Naive thymus-derived CD4-positive, alpha-beta T cell (primary cell): ENCODE measurements at regions not wholly inside any gene's neighbourhood (a gene's known extent, or its start where the extent isn't known, plus 50 kb on each side); places are given as distances from the start of the nearest gene placed in this dataset.

Source experiments
- ATAC-seq: fragments of 150-1000 bp; cut with Tn5 transposase; 2 replicates; pipeline ENCODE4 v1.10.0; 2021; ENCODE audit warnings: mild to moderate bottlenecking, moderate library complexity
- CTCF ChIA-PET: fragments of 350-600 bp; sonication (Branson Sonifier 250); formaldehyde crosslinking; loops from one replicate; lab custom pipeline; 2021; ENCODE audit warnings: antibody characterized with exemption; lab: Charles Lee
- POLR2A ChIA-PET: fragments of 350-600 bp; sonication (Branson Sonifier 250); formaldehyde crosslinking; loops from one replicate; lab custom pipeline; 2021; ENCODE audit warnings: antibody characterized with exemption, inconsistent platforms; lab: Charles Lee
- DNase-seq, 9 donors: peaks; one replicate each; pipeline versions ENCODE4 v3.0.0 to v3.0.0-alpha.2; 2020 to 2022; ENCODE audit warnings: mixed read lengths in 1 of 9
- H3K27ac ChIP-seq: one replicate; pipeline ENCODE4 v1.7.0; 2013; ENCODE audit warnings: mild to moderate bottlenecking, low read depth, low read length, moderate library complexity
- H3K27me3 ChIP-seq, 2 donors: one replicate each; pipeline ENCODE4 v1.7.0; 2013; ENCODE audit warnings: low read length in 2 of 2, mild to moderate bottlenecking in 2 of 2, moderate library complexity in 2 of 2; ENCODE audit not compliant: control insufficient read depth in 2 of 2, insufficient read depth in 2 of 2
- H3K36me3 ChIP-seq, 3 experiments: 1 replicate in 2 of 3; 2 replicates in 1 of 3; pipeline ENCODE4 v1.7.0; 2013; ENCODE audit warnings: low read length in 3 of 3, mild to moderate bottlenecking in 3 of 3, moderate library complexity in 1 of 3; ENCODE audit not compliant: insufficient read depth in 3 of 3, control insufficient read depth in 2 of 3
- H3K4me1 ChIP-seq, 2 donors: one replicate each; pipeline ENCODE4 v1.7.0; 2013; ENCODE audit warnings: low read length in 2 of 2, mild to moderate bottlenecking in 2 of 2, moderate library complexity in 1 of 2; ENCODE audit not compliant: control insufficient read depth in 2 of 2, insufficient read depth in 2 of 2
- H3K4me3 ChIP-seq: 2 replicates; pipeline ENCODE4 v1.7.0; 2013; ENCODE audit warnings: mild to moderate bottlenecking, low read length
- H3K9me3 ChIP-seq, 3 experiments: 1 replicate in 2 of 3; 2 replicates in 1 of 3; pipeline ENCODE4 v1.7.0; 2013; ENCODE audit warnings: low read length in 3 of 3; ENCODE audit not compliant: control insufficient read depth in 2 of 3
- H3K27ac Mint-ChIP-seq, 9 donors: one replicate each; pipeline ENCODE4 v1.8.0; 2020 to 2022; ENCODE audit warnings: mixed read lengths in 9 of 9, mild to moderate bottlenecking in 8 of 9, moderate library complexity in 5 of 9, inconsistent platforms in 2 of 9
- H3K27me3 Mint-ChIP-seq, 5 donors: one replicate each; pipeline ENCODE4 v1.8.0; 2021 to 2022; ENCODE audit warnings: mixed read lengths in 5 of 5, mild to moderate bottlenecking in 1 of 5
- H3K36me3 Mint-ChIP-seq, 5 donors: one replicate each; pipeline ENCODE4 v1.8.0; 2020 to 2022; ENCODE audit warnings: mixed read lengths in 5 of 5, mild to moderate bottlenecking in 3 of 5, inconsistent platforms in 1 of 5
- H3K4me1 Mint-ChIP-seq, 7 donors: one replicate each; pipeline ENCODE4 v1.8.0; 2020 to 2022; ENCODE audit warnings: mixed read lengths in 7 of 7, mild to moderate bottlenecking in 3 of 7, inconsistent platforms in 1 of 7
- H3K4me3 Mint-ChIP-seq, 10 donors: one replicate each; pipeline ENCODE4 v1.8.0; 2020 to 2022; ENCODE audit warnings: mild to moderate bottlenecking in 10 of 10, mixed read lengths in 10 of 10, moderate library complexity in 6 of 10, inconsistent platforms in 2 of 10
- H3K9me3 Mint-ChIP-seq, 11 donors: one replicate each; pipeline ENCODE4 v1.8.0; 2020 to 2022; ENCODE audit warnings: mixed read lengths in 11 of 11, mild to moderate bottlenecking in 4 of 11, inconsistent platforms in 1 of 11, moderate library complexity in 1 of 11
- intact Hi-C, 2 donors: fragments of 100-400 bp; cut with micrococcal nuclease; formaldehyde crosslinking; loops; one replicate each; pipeline ENCODE4 v1.15.1; 2023

DNA sequence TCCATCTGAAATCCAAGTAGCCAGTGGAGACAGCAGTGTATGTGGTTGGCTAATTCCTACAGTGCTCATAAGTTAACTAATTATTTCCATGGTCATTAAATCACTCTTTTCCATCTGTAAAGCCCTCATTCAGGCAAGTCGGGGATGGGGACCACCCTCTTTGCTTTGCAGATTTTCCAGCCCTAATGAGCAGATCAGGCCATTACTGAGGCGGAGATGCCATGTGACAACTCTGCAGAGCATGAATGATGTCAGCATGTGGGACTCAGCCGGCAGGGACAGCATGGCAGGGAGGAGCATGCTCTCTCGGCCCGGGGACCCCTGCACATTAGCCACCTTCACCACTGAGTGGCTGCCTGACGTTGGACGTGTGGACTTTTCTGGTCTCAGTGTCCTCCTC is 623.3 kb upstream of the CDH4 start:
- Histone ChIP-seq H3K27me3 (no peaks in the 10 kb centered on the region), H3K9me3 (no peaks in the 10 kb centered on the region), H3K27ac (no peak overlapping the region), H3K36me3 (no peaks in the 10 kb centered on the region), H3K4me3 (no peak overlapping the region), H3K4me1 (no peaks in the 10 kb centered on the region)
- POLR2A ChIA-PET: no interaction called here
- H3K4me3 Mint-ChIP-seq: no peak overlapping the region
- no peak overlapping the region for H3K27ac Mint-ChIP-seq
- no peaks in the 10 kb centered on the region for H3K9me3 Mint-ChIP-seq
- ATAC-seq: no peak
- no peak for DNase-seq
- H3K36me3 Mint-ChIP-seq: no peaks in the 10 kb centered on the region
- CTCF ChIA-PET: no interaction called here
- peaks cover 0 to 13% (median 2%) of the 10 kb centered on the region in 5 donors for H3K27me3 Mint-ChIP-seq
- H3K4me1 Mint-ChIP-seq: peaks cover 0 to 1% (median 0%) of the 10 kb centered on the region in 7 donors
- intact Hi-C loops: no loop called here

- Mint-ChIP-seq H3K4me1 (peaks cover 0 to 1% (median 0%) of the 10 kb centered on the region in 7 donors), H3K4me3 (no peak overlapping the region), H3K9me3 (no peaks in the 10 kb centered on the region), H3K36me3 (no peaks in the 10 kb centered on the region), H3K27ac (no peak overlapping the region), H3K27me3 (peaks cover 0 to 13% (median 3%) of the 10 kb centered on the region in 5 donors)
- POLR2A ChIA-PET: no interaction called here
- intact Hi-C loops: no loop called here
- H3K9me3 ChIP-seq: no peaks in the 10 kb centered on the region
- no peaks in the 10 kb centered on the region for H3K27me3 ChIP-seq
- H3K36me3 ChIP-seq: no peaks in the 10 kb centered on the region
- H3K4me1 ChIP-seq: no peaks in the 10 kb centered on the region
- H3K27ac ChIP-seq: no peak overlapping the region
- DNase-seq (no peak), ATAC-seq (no peak)
- CTCF ChIA-PET: no interaction called here
- no peak overlapping the region for H3K4me3 ChIP-seq
These were observed 622.9 kb upstream of the CDH4 start for GRCh38 chr20:60629206-60629605.

DNA sequence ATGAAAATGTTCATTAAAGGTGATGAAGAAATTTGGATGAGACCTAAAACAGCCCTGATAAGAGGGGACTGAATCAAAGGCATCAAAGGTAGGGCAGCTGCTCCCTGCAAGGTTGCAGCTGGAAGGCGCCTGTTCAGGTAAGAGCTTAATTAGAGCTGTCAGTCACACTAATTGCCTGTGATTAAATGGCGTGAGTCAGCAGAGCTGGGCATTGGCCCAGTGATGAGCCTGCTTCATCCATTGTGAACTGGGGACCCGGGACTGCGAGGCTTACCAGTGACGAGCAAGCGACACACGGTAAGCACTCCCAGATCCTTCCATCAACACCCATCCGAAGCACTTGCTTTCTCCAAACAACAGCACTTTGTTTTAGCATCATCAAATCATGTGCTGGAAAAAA is 621.5 kb upstream of the CDH4 start:
- no peak overlapping the region for H3K4me3 Mint-ChIP-seq

DNA sequence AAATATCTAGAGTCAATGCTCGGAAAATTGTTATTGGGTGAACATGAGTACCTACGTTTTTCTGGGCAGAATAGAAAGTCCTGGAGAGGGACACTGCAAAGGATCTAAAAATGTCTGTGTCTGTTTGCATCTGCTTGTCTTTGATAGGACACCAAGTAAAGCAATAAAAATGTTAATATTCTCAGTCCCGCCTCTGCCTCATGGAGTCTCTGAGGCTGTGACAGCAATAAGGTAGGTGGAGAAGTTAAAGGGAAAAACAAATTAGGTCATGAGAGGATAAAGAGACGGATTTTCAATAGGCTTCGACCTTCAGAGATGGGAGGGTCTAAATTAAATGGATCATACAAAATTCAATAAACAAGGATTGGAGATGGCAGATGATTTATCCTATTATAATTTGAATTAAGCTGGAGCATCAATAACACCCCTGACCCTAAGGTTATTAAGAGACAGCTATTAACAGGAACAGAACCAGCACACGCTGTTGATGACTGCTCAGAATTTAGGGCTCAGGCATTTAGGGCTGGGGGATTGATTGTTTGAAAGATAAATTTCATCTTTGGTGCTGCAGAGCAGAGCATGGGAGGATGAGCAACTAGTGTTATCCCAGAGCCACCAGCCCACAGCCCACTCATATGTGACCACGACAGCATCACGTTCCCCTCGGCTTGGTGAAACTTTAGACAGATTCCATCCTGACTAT is 620.3 kb upstream of the CDH4 start:
- no peaks in the 10 kb centered on the region for H3K27me3 ChIP-seq
- H3K4me1 Mint-ChIP-seq: peaks cover 0 to 1% (median 0%) of the 10 kb centered on the region in 7 donors
- no peaks in the 10 kb centered on the region for H3K4me1 ChIP-seq
- ChIA-PET POLR2A (no interaction called here), CTCF (no interaction called here)
- peaks cover 0 to 20% (median 6%) of the 10 kb centered on the region in 5 donors for H3K27me3 Mint-ChIP-seq
- no peaks in the 10 kb centered on the region for H3K9me3 Mint-ChIP-seq
- DNase-seq (no peak), ATAC-seq (no peak)
- no peaks in the 10 kb centered on the region for H3K36me3 Mint-ChIP-seq
- no peak overlapping the region for H3K4me3 ChIP-seq
- peak overlapping the region in 1 of 9 donors; percentile 20 for H3K27ac Mint-ChIP-seq
- intact Hi-C loops: no loop called here
- no peaks in the 10 kb centered on the region for H3K36me3 ChIP-seq
- H3K27ac ChIP-seq: no peak overlapping the region
- no peaks in the 10 kb centered on the region for H3K9me3 ChIP-seq
- H3K4me3 Mint-ChIP-seq: no peak overlapping the region

More for the DNA sequence above, 621.5 kb upstream of the CDH4 start:
- CTCF ChIA-PET: no interaction called here
- Histone ChIP-seq H3K36me3 (no peaks in the 10 kb centered on the region), H3K27me3 (no peaks in the 10 kb centered on the region), H3K9me3 (no peaks in the 10 kb centered on the region), H3K27ac (no peak overlapping the region), H3K4me1 (no peaks in the 10 kb centered on the region), H3K4me3 (no peak overlapping the region)
- H3K4me1 Mint-ChIP-seq: peaks cover 0 to 1% (median 0%) of the 10 kb centered on the region in 7 donors
- no peak for ATAC-seq
- POLR2A ChIA-PET: no interaction called here
- H3K36me3 Mint-ChIP-seq: no peaks in the 10 kb centered on the region
- no peak overlapping the region for H3K27ac Mint-ChIP-seq
- H3K9me3 Mint-ChIP-seq: no peaks in the 10 kb centered on the region
- DNase-seq: no peak
- intact Hi-C loops: no loop called here
- peaks cover 0 to 13% (median 3%) of the 10 kb centered on the region in 5 donors for H3K27me3 Mint-ChIP-seq

- no peak overlapping the region for H3K4me3 Mint-ChIP-seq
- CTCF ChIA-PET: no interaction called here
- Histone ChIP-seq H3K4me1 (no peaks in the 10 kb centered on the region), H3K36me3 (no peaks in the 10 kb centered on the region), H3K27me3 (no peaks in the 10 kb centered on the region), H3K27ac (no peak overlapping the region), H3K4me3 (no peak overlapping the region), H3K9me3 (no peaks in the 10 kb centered on the region)
- H3K4me1 Mint-ChIP-seq: peaks cover 0 to 1% (median 0%) of the 10 kb centered on the region in 7 donors
- H3K27me3 Mint-ChIP-seq: peaks cover 0 to 20% (median 6%) of the 10 kb centered on the region in 5 donors
- intact Hi-C loops: no loop called here
- ATAC-seq: no peak
- H3K27ac Mint-ChIP-seq: no peak overlapping the region
- DNase-seq: no peak
- no peaks in the 10 kb centered on the region for H3K9me3 Mint-ChIP-seq
- no peaks in the 10 kb centered on the region for H3K36me3 Mint-ChIP-seq
- POLR2A ChIA-PET: no interaction called here
These were observed 619.4 kb upstream of the CDH4 start for GRCh38 chr20:60632391-60633262.

GRCh38 chr20:60634491-60635172 is 617.4 kb upstream of the CDH4 start:
- no peak overlapping the region for H3K4me3 Mint-ChIP-seq
- Histone ChIP-seq H3K9me3 (no peaks in the 10 kb centered on the region), H3K4me3 (no peak overlapping the region), H3K27me3 (no peaks in the 10 kb centered on the region), H3K36me3 (no peaks in the 10 kb centered on the region), H3K27ac (no peak overlapping the region), H3K4me1 (no peaks in the 10 kb centered on the region)
- ATAC-seq (no peak), DNase-seq (no peak)
- ChIA-PET CTCF (no interaction called here), POLR2A (interaction anchor here (0.5 kb wide), 1 partner anchor 121 kb away, joined by 3 read pairs; no protein-coding TSS in a partner anchor)
- H3K4me1 Mint-ChIP-seq: peaks cover 0 to 1% (median 0%) of the 10 kb centered on the region in 7 donors
- no peaks in the 10 kb centered on the region for H3K36me3 Mint-ChIP-seq
- intact Hi-C loops: no loop called here
- H3K27ac Mint-ChIP-seq: no peak overlapping the region
- H3K9me3 Mint-ChIP-seq: no peaks in the 10 kb centered on the region
- peaks cover 0 to 12% (median 6%) of the 10 kb centered on the region in 5 donors for H3K27me3 Mint-ChIP-seq
